ENCODE measurements at regions not wholly inside any gene's neighbourhood (a gene's known extent, or its start where the extent isn't known, plus 50 kb on each side); places are given as distances from the start of the nearest gene placed in this dataset.
A peak's percentile ranks its signal among the peaks of the same experiment; 100 is the strongest.

DNA sequence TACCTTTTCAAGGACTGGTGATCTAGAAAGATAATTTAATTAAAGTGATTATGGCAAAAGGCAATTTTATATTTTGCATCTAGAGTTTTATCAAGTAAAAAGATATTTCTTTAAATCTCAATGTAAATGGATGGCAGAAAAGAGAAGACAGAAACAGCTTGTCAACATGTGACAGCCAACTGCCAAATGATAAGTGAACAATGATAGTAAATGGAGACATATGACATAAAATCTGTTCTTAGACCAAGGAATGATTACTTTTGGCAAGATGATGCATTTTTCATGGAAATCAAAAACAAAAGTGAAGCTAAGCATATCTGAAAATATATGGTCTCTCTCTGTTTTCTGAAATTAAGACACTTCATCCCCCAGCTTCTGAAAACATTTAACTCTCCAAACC lies 1730.7 kb upstream of the FLRT2 start:
- Histone ChIP-seq H3K4me3 (ENCODE audit: low read depth in 1 of 5, low read length in 5 of 5) (no peak overlapping the region), H3K36me3 (ENCODE audit: control insufficient read depth in 5 of 5, insufficient read depth in 5 of 5, low read length in 5 of 5) (no peaks in the 10 kb centered on the region), H3K4me1 (ENCODE audit: control insufficient read depth in 5 of 5, insufficient read depth in 5 of 5, low read length in 5 of 5) (no peaks in the 10 kb centered on the region), H3K9ac (ENCODE audit: low read length in 5 of 5) (no peak overlapping the region), H3K27me3 (ENCODE audit: control insufficient read depth in 5 of 5, insufficient read depth in 4 of 5, low read length in 5 of 5) (no peaks in the 10 kb centered on the region), H3K9me3 (ENCODE audit: control insufficient read depth in 5 of 5, low read length in 5 of 5) (no peaks in the 10 kb centered on the region), H3K27ac (ENCODE audit: low read depth, low read length) (no peak overlapping the region)

DNA sequence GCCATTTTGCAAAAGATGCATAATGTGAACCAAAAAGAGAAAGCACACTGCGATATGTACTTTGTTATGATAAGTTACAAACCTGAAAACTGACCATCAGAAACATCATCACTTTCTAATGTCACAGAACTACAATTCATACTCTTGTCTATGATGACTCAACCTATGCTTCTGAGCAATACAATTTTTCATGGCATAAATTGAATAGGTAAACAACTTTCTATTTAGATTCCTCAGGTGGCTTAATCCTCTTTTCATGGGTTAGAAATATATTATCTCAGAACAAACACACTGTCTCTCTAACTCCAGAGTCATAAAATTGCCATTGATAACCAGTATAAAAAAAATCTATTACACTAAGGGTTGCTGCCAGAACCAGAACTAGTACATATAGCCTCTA lies 1715.0 kb upstream of the FLRT2 start:
- no peaks in the 10 kb centered on the region for H3K36me3 ChIP-seq (ENCODE audit: control insufficient read depth in 5 of 5, insufficient read depth in 5 of 5, low read length in 5 of 5)
- no peaks in the 10 kb centered on the region for H3K9me3 ChIP-seq (ENCODE audit: control insufficient read depth in 5 of 5, low read length in 5 of 5)
- no peak overlapping the region for H3K27ac ChIP-seq (ENCODE audit: low read depth, low read length)
- peaks cover 0 to 5% (median 4%) of the 10 kb centered on the region in 5 donors for H3K4me1 ChIP-seq (ENCODE audit: control insufficient read depth in 5 of 5, insufficient read depth in 5 of 5, low read length in 5 of 5)
- H3K9ac ChIP-seq (ENCODE audit: low read length in 5 of 5): no peak overlapping the region
- H3K4me3 ChIP-seq (ENCODE audit: low read depth in 1 of 5, low read length in 5 of 5): no peak overlapping the region
- no peaks in the 10 kb centered on the region for H3K27me3 ChIP-seq (ENCODE audit: control insufficient read depth in 5 of 5, insufficient read depth in 4 of 5, low read length in 5 of 5)

DNA sequence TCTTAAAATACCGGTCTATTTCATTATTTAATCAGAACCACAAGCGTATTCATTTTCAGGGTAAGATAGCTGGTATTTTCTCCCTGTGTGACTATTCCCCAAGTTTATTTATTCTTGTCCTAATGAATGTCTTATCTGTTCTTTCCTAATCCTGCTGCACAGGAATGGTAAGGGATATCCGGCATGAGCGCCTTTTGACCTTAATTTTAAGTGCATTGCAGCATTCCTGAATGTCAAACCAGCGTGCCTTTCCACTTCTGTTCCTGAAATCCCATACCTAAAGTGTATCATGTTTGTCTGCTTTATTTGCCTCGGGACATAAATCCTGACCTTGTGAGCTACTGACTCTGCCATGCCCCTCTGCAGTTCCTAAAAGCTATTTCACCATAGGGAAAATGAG lies 1713.2 kb upstream of the FLRT2 start:
- Histone ChIP-seq H3K36me3 (ENCODE audit: control insufficient read depth in 5 of 5, insufficient read depth in 5 of 5, low read length in 5 of 5) (no peaks in the 10 kb centered on the region), H3K27ac (ENCODE audit: low read depth, low read length) (no peak overlapping the region), H3K4me3 (ENCODE audit: low read depth in 1 of 5, low read length in 5 of 5) (no peak overlapping the region), H3K9ac (ENCODE audit: low read length in 5 of 5) (no peak overlapping the region), H3K4me1 (ENCODE audit: control insufficient read depth in 5 of 5, insufficient read depth in 5 of 5, low read length in 5 of 5) (peaks cover 0 to 5% (median 4%) of the 10 kb centered on the region in 5 donors), H3K9me3 (ENCODE audit: control insufficient read depth in 5 of 5, low read length in 5 of 5) (no peaks in the 10 kb centered on the region), H3K27me3 (ENCODE audit: control insufficient read depth in 5 of 5, insufficient read depth in 4 of 5, low read length in 5 of 5) (no peaks in the 10 kb centered on the region)

DNA sequence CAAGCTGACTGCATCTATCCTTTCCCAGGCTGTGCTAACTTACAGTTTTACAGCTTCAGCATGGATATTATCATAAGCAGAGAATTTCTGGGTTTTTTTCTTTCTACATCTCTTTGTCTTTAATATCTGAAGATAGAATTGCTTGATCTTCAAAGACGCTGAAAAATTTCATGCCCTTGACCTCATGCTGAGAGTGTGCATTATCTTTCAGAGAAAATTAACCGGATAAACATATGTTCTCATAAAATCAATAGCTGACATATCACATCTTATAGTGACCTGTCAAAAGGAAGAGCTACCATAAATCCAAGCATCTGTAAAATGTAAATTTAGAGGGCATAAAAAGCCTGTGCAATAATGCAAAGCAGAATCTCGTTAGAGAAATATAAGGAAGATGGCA lies 1704.1 kb upstream of the FLRT2 start:
- Histone ChIP-seq H3K4me3 (ENCODE audit: low read depth in 1 of 5, low read length in 5 of 5) (no peak overlapping the region), H3K27me3 (ENCODE audit: control insufficient read depth in 5 of 5, insufficient read depth in 4 of 5, low read length in 5 of 5) (no peaks in the 10 kb centered on the region), H3K4me1 (ENCODE audit: control insufficient read depth in 5 of 5, insufficient read depth in 5 of 5, low read length in 5 of 5) (peaks cover 0 to 15% (median 7%) of the 10 kb centered on the region in 5 donors), H3K27ac (ENCODE audit: low read depth, low read length) (no peak overlapping the region), H3K36me3 (ENCODE audit: control insufficient read depth in 5 of 5, insufficient read depth in 5 of 5, low read length in 5 of 5) (no peaks in the 10 kb centered on the region), H3K9me3 (ENCODE audit: control insufficient read depth in 5 of 5, low read length in 5 of 5) (no peaks in the 10 kb centered on the region), H3K9ac (ENCODE audit: low read length in 5 of 5) (no peak overlapping the region)

DNA sequence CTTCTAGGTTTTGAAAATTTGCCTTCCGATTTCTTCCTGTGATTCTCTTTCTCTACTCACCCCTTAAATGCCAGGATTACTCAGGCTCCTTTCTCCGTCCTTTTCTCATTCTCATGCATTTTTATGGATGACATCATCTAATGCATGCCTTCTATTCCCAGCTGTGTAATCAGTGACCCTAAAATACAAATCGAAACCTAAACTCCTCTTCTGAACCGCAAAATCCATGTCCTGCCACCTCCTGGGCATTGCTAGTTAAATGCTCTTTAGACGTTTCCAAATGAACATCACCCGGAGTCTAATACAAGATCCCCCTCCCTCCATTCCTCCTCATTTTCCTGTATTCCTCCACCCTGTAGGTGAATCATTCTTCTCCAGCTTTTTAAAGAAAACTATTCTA lies 1703.1 kb upstream of the FLRT2 start:
- peaks cover 0 to 15% (median 7%) of the 10 kb centered on the region in 5 donors for H3K4me1 ChIP-seq (ENCODE audit: control insufficient read depth in 5 of 5, insufficient read depth in 5 of 5, low read length in 5 of 5)
- no peaks in the 10 kb centered on the region for H3K27me3 ChIP-seq (ENCODE audit: control insufficient read depth in 5 of 5, insufficient read depth in 4 of 5, low read length in 5 of 5)
- H3K36me3 ChIP-seq (ENCODE audit: control insufficient read depth in 5 of 5, insufficient read depth in 5 of 5, low read length in 5 of 5): no peaks in the 10 kb centered on the region
- no peak overlapping the region for H3K27ac ChIP-seq (ENCODE audit: low read depth, low read length)
- H3K9me3 ChIP-seq (ENCODE audit: control insufficient read depth in 5 of 5, low read length in 5 of 5): no peaks in the 10 kb centered on the region
- H3K9ac ChIP-seq (ENCODE audit: low read length in 5 of 5): peak overlapping the region in 1 of 5 donors; percentile 22
- peak overlapping the region; percentile 20 to 69 (median 54) for H3K4me3 ChIP-seq (ENCODE audit: low read depth in 1 of 5, low read length in 5 of 5)

DNA sequence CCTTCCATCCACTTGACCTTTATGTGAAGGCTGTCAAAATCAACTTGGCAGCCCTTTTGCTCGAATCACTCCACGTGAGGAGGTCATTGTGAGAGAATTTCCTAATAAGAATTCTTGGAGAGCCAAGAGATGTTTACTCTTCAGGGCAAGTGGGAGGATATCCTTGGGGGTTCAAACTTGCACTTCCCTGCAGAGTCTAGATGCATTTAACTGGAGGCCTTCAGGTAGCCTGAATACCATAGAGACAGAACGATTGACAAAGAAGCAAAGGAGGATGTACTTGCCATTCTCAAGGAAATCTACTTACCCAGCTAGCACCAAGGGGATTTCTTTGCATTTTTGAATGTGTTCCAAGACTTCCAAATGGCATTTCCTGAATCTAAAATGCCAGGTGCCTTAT lies 1702.6 kb upstream of the FLRT2 start:
- H3K4me3 ChIP-seq (ENCODE audit: low read depth in 1 of 5, low read length in 5 of 5): no peak overlapping the region
- no peak overlapping the region for H3K9ac ChIP-seq (ENCODE audit: low read length in 5 of 5)
- H3K36me3 ChIP-seq (ENCODE audit: control insufficient read depth in 5 of 5, insufficient read depth in 5 of 5, low read length in 5 of 5): no peaks in the 10 kb centered on the region
- no peak overlapping the region for H3K27ac ChIP-seq (ENCODE audit: low read depth, low read length)
- no peaks in the 10 kb centered on the region for H3K9me3 ChIP-seq (ENCODE audit: control insufficient read depth in 5 of 5, low read length in 5 of 5)
- H3K27me3 ChIP-seq (ENCODE audit: control insufficient read depth in 5 of 5, insufficient read depth in 4 of 5, low read length in 5 of 5): no peaks in the 10 kb centered on the region
- H3K4me1 ChIP-seq (ENCODE audit: control insufficient read depth in 5 of 5, insufficient read depth in 5 of 5, low read length in 5 of 5): peaks cover 0 to 15% (median 7%) of the 10 kb centered on the region in 5 donors

DNA sequence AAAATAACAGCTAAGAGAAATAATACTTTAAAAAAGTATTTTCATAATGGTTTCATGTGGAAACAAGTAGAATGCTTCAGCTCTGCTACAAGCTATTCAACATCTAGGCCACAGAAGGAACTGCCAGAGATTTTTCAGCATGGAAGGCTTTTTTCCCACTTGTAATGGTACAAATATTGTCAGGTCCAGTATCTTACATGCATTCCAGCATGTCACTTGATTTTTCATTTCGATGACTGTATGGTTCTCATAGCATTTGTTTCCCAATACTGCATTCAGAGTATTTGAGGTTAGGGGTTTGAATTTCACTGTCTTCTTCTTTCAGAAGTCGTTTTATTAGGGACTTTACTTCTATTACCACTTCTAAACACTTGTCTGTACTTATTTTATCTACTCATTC lies 1701.5 kb upstream of the FLRT2 start:
- Histone ChIP-seq H3K9ac (ENCODE audit: low read length in 5 of 5) (no peak overlapping the region), H3K4me1 (ENCODE audit: control insufficient read depth in 5 of 5, insufficient read depth in 5 of 5, low read length in 5 of 5) (peaks cover 0 to 15% (median 7%) of the 10 kb centered on the region in 5 donors)

DNA sequence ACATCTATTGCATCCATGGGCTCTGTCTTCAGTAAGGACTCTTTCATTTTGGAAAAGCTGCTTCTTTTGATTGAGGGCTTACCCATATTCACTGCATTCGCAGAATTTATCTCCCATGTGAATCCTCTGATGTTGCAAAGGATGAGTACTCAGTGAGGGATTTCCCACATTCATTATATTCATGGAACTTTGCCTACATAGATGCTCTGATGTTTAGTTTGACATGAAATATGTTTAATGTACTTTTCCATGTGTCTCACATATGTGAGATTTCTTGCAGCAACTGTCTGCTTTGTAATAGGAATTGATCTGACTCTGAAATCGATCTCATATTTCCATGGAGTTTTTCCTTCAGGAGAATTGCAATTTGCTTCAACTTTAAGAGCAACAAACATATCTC lies 1699.6 kb upstream of the FLRT2 start:
- no peak overlapping the region for H3K9ac ChIP-seq (ENCODE audit: low read length in 5 of 5)
- H3K4me1 ChIP-seq (ENCODE audit: control insufficient read depth in 5 of 5, insufficient read depth in 5 of 5, low read length in 5 of 5): peaks cover 0 to 15% (median 7%) of the 10 kb centered on the region in 5 donors
- no peaks in the 10 kb centered on the region for H3K27me3 ChIP-seq (ENCODE audit: control insufficient read depth in 5 of 5, insufficient read depth in 4 of 5, low read length in 5 of 5)
- no peaks in the 10 kb centered on the region for H3K36me3 ChIP-seq (ENCODE audit: control insufficient read depth in 5 of 5, insufficient read depth in 5 of 5, low read length in 5 of 5)
- no peak overlapping the region for H3K4me3 ChIP-seq (ENCODE audit: low read depth in 1 of 5, low read length in 5 of 5)
- no peak overlapping the region for H3K27ac ChIP-seq (ENCODE audit: low read depth, low read length)
- H3K9me3 ChIP-seq (ENCODE audit: control insufficient read depth in 5 of 5, low read length in 5 of 5): peaks cover 0 to 2% (median 0%) of the 10 kb centered on the region in 5 donors

More for the DNA sequence above, 1701.5 kb upstream of the FLRT2 start:
- Histone ChIP-seq H3K27me3 (ENCODE audit: control insufficient read depth in 5 of 5, insufficient read depth in 4 of 5, low read length in 5 of 5) (no peaks in the 10 kb centered on the region), H3K4me3 (ENCODE audit: low read depth in 1 of 5, low read length in 5 of 5) (no peak overlapping the region), H3K27ac (ENCODE audit: low read depth, low read length) (no peak overlapping the region), H3K36me3 (ENCODE audit: control insufficient read depth in 5 of 5, insufficient read depth in 5 of 5, low read length in 5 of 5) (no peaks in the 10 kb centered on the region), H3K9me3 (ENCODE audit: control insufficient read depth in 5 of 5, low read length in 5 of 5) (peaks cover 0 to 2% (median 0%) of the 10 kb centered on the region in 5 donors)

DNA sequence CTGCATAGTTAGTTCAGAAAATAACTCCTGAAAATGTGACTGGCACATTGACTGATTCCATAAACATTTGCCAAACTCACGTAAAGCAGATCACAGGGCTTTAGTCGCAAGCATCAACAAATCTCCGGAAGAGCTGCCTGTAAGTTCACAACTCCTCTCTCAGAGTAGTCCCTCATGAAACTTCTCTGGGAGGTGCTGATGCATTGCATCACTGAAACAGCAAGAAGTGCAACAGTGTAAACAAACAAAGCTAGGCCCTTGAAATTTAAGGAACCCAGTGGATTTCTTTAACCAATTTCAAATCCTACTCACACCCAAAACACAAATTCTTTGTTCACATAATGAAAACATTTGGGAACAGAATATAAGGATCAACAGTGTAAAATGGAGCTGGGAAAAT lies 1691.7 kb upstream of the FLRT2 start:
- Histone ChIP-seq H3K4me1 (ENCODE audit: control insufficient read depth in 5 of 5, insufficient read depth in 5 of 5, low read length in 5 of 5) (no peaks in the 10 kb centered on the region), H3K9me3 (ENCODE audit: control insufficient read depth in 5 of 5, low read length in 5 of 5) (no peaks in the 10 kb centered on the region), H3K9ac (ENCODE audit: low read length in 5 of 5) (no peak overlapping the region), H3K4me3 (ENCODE audit: low read depth in 1 of 5, low read length in 5 of 5) (no peak overlapping the region), H3K27me3 (ENCODE audit: control insufficient read depth in 5 of 5, insufficient read depth in 4 of 5, low read length in 5 of 5) (no peaks in the 10 kb centered on the region), H3K27ac (ENCODE audit: low read depth, low read length) (no peak overlapping the region), H3K36me3 (ENCODE audit: control insufficient read depth in 5 of 5, insufficient read depth in 5 of 5, low read length in 5 of 5) (no peaks in the 10 kb centered on the region)

DNA sequence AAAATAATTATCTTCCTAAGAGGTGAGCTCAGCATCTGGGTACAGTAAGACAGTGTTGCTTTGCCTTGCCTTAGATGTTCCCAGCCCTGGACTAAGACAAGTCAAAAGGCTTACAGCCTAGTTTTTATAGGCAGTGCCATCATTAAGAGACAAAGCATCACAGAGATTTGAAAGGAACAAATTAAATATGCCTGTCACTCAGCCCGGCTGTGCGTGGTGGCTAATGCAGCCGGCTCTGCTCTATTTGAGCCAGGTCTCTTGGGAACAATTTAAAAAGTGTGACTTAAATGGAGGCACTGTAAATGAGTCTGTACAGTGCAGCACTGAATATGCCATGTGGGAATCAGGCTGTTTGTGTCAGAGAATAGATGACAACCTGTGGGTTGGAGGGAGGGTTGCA lies 1687.4 kb upstream of the FLRT2 start:
- Histone ChIP-seq H3K9me3 (ENCODE audit: control insufficient read depth in 5 of 5, low read length in 5 of 5) (no peaks in the 10 kb centered on the region), H3K27me3 (ENCODE audit: control insufficient read depth in 5 of 5, insufficient read depth in 4 of 5, low read length in 5 of 5) (no peaks in the 10 kb centered on the region), H3K36me3 (ENCODE audit: control insufficient read depth in 5 of 5, insufficient read depth in 5 of 5, low read length in 5 of 5) (no peaks in the 10 kb centered on the region), H3K4me1 (ENCODE audit: control insufficient read depth in 5 of 5, insufficient read depth in 5 of 5, low read length in 5 of 5) (no peaks in the 10 kb centered on the region), H3K4me3 (ENCODE audit: low read depth in 1 of 5, low read length in 5 of 5) (no peak overlapping the region), H3K27ac (ENCODE audit: low read depth, low read length) (no peak overlapping the region), H3K9ac (ENCODE audit: low read length in 5 of 5) (no peak overlapping the region)

DNA sequence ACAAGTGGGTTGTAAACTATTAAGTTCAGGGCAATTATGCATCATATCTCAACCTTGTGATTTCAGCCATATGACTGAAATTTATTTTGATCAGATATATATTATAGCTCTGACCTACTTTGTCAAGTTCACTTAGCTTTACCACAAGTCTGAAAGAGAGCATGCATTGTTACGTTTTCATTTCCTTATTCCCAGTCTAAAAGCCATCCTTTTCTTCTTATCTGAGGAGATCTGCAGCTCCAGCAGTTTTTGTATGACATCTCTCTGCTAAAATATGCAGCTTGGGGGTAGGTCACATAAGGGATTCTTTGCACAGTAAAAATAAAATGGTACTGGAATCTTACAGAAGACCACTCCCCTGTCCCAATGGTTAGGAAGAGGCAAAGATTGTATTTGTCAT lies 1682.8 kb upstream of the FLRT2 start:
- Histone ChIP-seq H3K4me3 (ENCODE audit: low read depth in 1 of 5, low read length in 5 of 5) (no peak overlapping the region), H3K9ac (ENCODE audit: low read length in 5 of 5) (no peak overlapping the region)

More for the DNA sequence above, 1682.8 kb upstream of the FLRT2 start:
- H3K36me3 ChIP-seq (ENCODE audit: control insufficient read depth in 5 of 5, insufficient read depth in 5 of 5, low read length in 5 of 5): no peaks in the 10 kb centered on the region
- no peaks in the 10 kb centered on the region for H3K9me3 ChIP-seq (ENCODE audit: control insufficient read depth in 5 of 5, low read length in 5 of 5)
- no peaks in the 10 kb centered on the region for H3K4me1 ChIP-seq (ENCODE audit: control insufficient read depth in 5 of 5, insufficient read depth in 5 of 5, low read length in 5 of 5)
- H3K27me3 ChIP-seq (ENCODE audit: control insufficient read depth in 5 of 5, insufficient read depth in 4 of 5, low read length in 5 of 5): no peaks in the 10 kb centered on the region
- no peak overlapping the region for H3K27ac ChIP-seq (ENCODE audit: low read depth, low read length)
